ENCODE measurements at regions not wholly inside any gene's neighbourhood (a gene's known extent, or its start where the extent isn't known, plus 50 kb on each side); places are given as distances from the start of the nearest gene placed in this dataset.

- ChIA-PET CTCF (no interaction called here), POLR2A (ENCODE audit: unreplicated experiment) (no interaction called here)
- BruUV-seq (replicated peaks) = no TSS peak
- Histone ChIP-seq H3F3A (ENCODE audit: insufficient read depth, low read depth) (no peaks in the 10 kb centered on the region), H3K4me2 (no peak overlapping the region), H3K4me1 (replicated peaks; ENCODE audit: insufficient read depth) (no peaks in the 10 kb centered on the region), H3K79me2 (ENCODE audit: low read depth) (no peaks in the 10 kb centered on the region), H3K27me3 (ENCODE audit: insufficient read depth, low read depth) (no peaks in the 10 kb centered on the region), H3K9me3 (ENCODE audit: insufficient read depth, low read depth) (no peaks in the 10 kb centered on the region), H4K20me1 (ENCODE audit: insufficient read depth) (no peaks in the 10 kb centered on the region), H3K27ac (no peak overlapping the region), H2AFZ (no peak overlapping the region), H3K4me3 (no peak overlapping the region), H3K9me2 (ENCODE audit: insufficient read depth) (no peaks in the 10 kb centered on the region; the same call in 1 of the 2 replicates), H3K36me3 (ENCODE audit: low read depth) (no peaks in the 10 kb centered on the region)
- DNase-seq = no peak
- intact Hi-C loops (cut with micrococcal nuclease; ENCODE audit: unreplicated experiment) = no loop called here
- TF ChIP-seq EZH2 (IDR thresholded peaks at IDR 0.05; ENCODE audit: low read depth) (no peak), CTCF (conservative IDR thresholded peaks at IDR 0.05) (no peak)
These were observed 419.9 kb upstream of the RARB start for GRCh38 chr3:25007974-25008658.

- Histone ChIP-seq H3F3A (ENCODE audit: insufficient read depth, low read depth) (no peaks in the 10 kb centered on the region), H3K4me2 (no peak overlapping the region), H3K4me1 (replicated peaks; ENCODE audit: insufficient read depth) (no peaks in the 10 kb centered on the region), H2AFZ (no peak overlapping the region), H3K9me2 (ENCODE audit: insufficient read depth) (no peaks in the 10 kb centered on the region; the same call in 1 of the 2 replicates), H3K9me3 (ENCODE audit: insufficient read depth, low read depth) (no peaks in the 10 kb centered on the region), H3K36me3 (ENCODE audit: low read depth) (no peaks in the 10 kb centered on the region), H3K79me2 (ENCODE audit: low read depth) (no peaks in the 10 kb centered on the region), H4K20me1 (ENCODE audit: insufficient read depth) (no peaks in the 10 kb centered on the region), H3K27ac (no peak overlapping the region), H3K4me3 (no peak overlapping the region), H3K27me3 (ENCODE audit: insufficient read depth, low read depth) (no peaks in the 10 kb centered on the region)
- no TSS peak for BruUV-seq (replicated peaks)
- POLR2A ChIA-PET (ENCODE audit: unreplicated experiment) = no interaction called here
- CTCF ChIA-PET = no interaction called here
- intact Hi-C loops (cut with micrococcal nuclease; ENCODE audit: unreplicated experiment) = no loop called here
- TF ChIP-seq CTCF (conservative IDR thresholded peaks at IDR 0.05) (no peak), EZH2 (IDR thresholded peaks at IDR 0.05; ENCODE audit: low read depth) (no peak)
- DNase-seq = no peak
These were observed 418.4 kb upstream of the RARB start for GRCh38 chr3:25009665-25010064.

GRCh38 chr3:25015599-25015998 lies 412.5 kb upstream of the RARB start:
- intact Hi-C loops (cut with micrococcal nuclease; ENCODE audit: unreplicated experiment) = no loop called here
- no peaks in the 10 kb centered on the region for H3K36me3 ChIP-seq (ENCODE audit: low read depth)
- CTCF ChIA-PET = no interaction called here

More at GRCh38 chr3:25015599-25015998, 412.5 kb upstream of the RARB start:
- H3K4me1 ChIP-seq (replicated peaks; ENCODE audit: insufficient read depth) = no peaks in the 10 kb centered on the region
- DNase-seq = no peak
- no TSS peak for BruUV-seq (replicated peaks)
- TF ChIP-seq EZH2 (IDR thresholded peaks at IDR 0.05; ENCODE audit: low read depth) (no peak), CTCF (conservative IDR thresholded peaks at IDR 0.05) (no peak)
- no peak overlapping the region for H2AFZ ChIP-seq
- no peaks in the 10 kb centered on the region; the same call in 1 of the 2 replicates for H3K9me2 ChIP-seq (ENCODE audit: insufficient read depth)
- H3F3A ChIP-seq (ENCODE audit: insufficient read depth, low read depth) = no peaks in the 10 kb centered on the region
- no peaks in the 10 kb centered on the region for H4K20me1 ChIP-seq (ENCODE audit: insufficient read depth)
- no peak overlapping the region for H3K4me2 ChIP-seq
- POLR2A ChIA-PET (ENCODE audit: unreplicated experiment) = no interaction called here
- no peak overlapping the region for H3K27ac ChIP-seq
- H3K4me3 ChIP-seq = no peak overlapping the region
- no peaks in the 10 kb centered on the region for H3K9me3 ChIP-seq (ENCODE audit: insufficient read depth, low read depth)
- no peaks in the 10 kb centered on the region for H3K79me2 ChIP-seq (ENCODE audit: low read depth)
- no peaks in the 10 kb centered on the region for H3K27me3 ChIP-seq (ENCODE audit: insufficient read depth, low read depth)

Data from PC-9 (cell line).